PC-3 (cell line): ENCODE measurements at regions not wholly inside any gene's neighbourhood (a gene's known extent, or its start where the extent isn't known, plus 50 kb on each side); places are given as distances from the start of the nearest gene placed in this dataset.

Source experiments
- CTCF ChIP-seq: fragments of 300-600 bp; sonication (generic); conservative IDR thresholded peaks from 2 replicates; pipeline ENCODE4 v1.5.1; 2017; ENCODE audit warnings: antibody characterized with exemption, low read depth, mild to moderate bottlenecking, low read length
- EZH2phosphoT487 ChIP-seq: fragments of 300-600 bp; sonication (generic); IDR thresholded peaks from 2 replicates; pipeline ENCODE4 v1.6.1; 2018; ENCODE audit warnings: mild to moderate bottlenecking, antibody characterized with exemption, low read length, borderline replicate concordance

- TF ChIP-seq CTCF (no peak), EZH2phosphoT487 (no peak)
These were observed 147.8 kb downstream of the ZNF326 start for GRCh38 chr1:90142697-90143096.
